CD4-positive, alpha-beta T cell treated with Interleukin-10 for 1 hour (primary cell): ENCODE measurements at regions not wholly inside any gene's neighbourhood (a gene's known extent, or its start where the extent isn't known, plus 50 kb on each side); places are given as distances from the start of the nearest gene placed in this dataset.
"Not testable (repeated sequence)": the region's sequence is repeated elsewhere in the genome, so short reads cannot be mapped to it uniquely, and the experiment has no call there.

Source experiments
- DNase-seq: peaks from one replicate; pipeline ENCODE4 v3.0.0-alpha.2; 2020

GRCh38 chr16:52785653-52786052, 238.7 kb upstream of the TOX3 start:
- DNase-seq, result no peak

GRCh38 chr16:52783616-52784015, 236.7 kb upstream of the TOX3 start:
- no peak for DNase-seq

- no peak for DNase-seq
Observed at GRCh38 chr16:52781005-52781630, 234.2 kb upstream of the TOX3 start.

- no peak for DNase-seq
Observed at GRCh38 chr16:52773026-52773425, 226.1 kb upstream of the TOX3 start.

GRCh38 chr16:52770828-52771227, 223.9 kb upstream of the TOX3 start:
- DNase-seq, result no peak

GRCh38 chr16:52758473-52758855, 211.5 kb upstream of the TOX3 start:
- no peak for DNase-seq

GRCh38 chr16:52757746-52758472, 211.0 kb upstream of the TOX3 start:
- DNase-seq, result no peak

GRCh38 chr16:52756812-52757517, 210.0 kb upstream of the TOX3 start:
- DNase-seq, result no peak

- no peak for DNase-seq
Observed at GRCh38 chr16:52755396-52755795, 208.5 kb upstream of the TOX3 start.

- DNase-seq, result no peak
Observed at GRCh38 chr16:52751035-52751434, 204.1 kb upstream of the TOX3 start.

- DNase-seq, result no peak
Observed at GRCh38 chr16:52748741-52749140, 201.8 kb upstream of the TOX3 start.

GRCh38 chr16:52747088-52747595, 200.2 kb upstream of the TOX3 start:
- DNase-seq, result no peak

- DNase-seq, result no peak
Observed at GRCh38 chr16:52743707-52744106, 196.8 kb upstream of the TOX3 start.

- DNase-seq, result no peak
Observed at GRCh38 chr16:52742608-52743170, 195.7 kb upstream of the TOX3 start.

- no peak for DNase-seq
Observed at GRCh38 chr16:52742052-52742451, 195.1 kb upstream of the TOX3 start.

- no peak for DNase-seq
Observed at GRCh38 chr16:52741351-52741750, 194.4 kb upstream of the TOX3 start.

- no peak for DNase-seq
Observed at GRCh38 chr16:52740766-52741165, 193.8 kb upstream of the TOX3 start.

- no peak for DNase-seq
Observed at GRCh38 chr16:52740333-52740732, 193.4 kb upstream of the TOX3 start.

- not testable (repeated sequence) for DNase-seq
Observed at GRCh38 chr16:52738992-52739391, 192.0 kb upstream of the TOX3 start.

GRCh38 chr16:52731219-52731875, 184.4 kb upstream of the TOX3 start:
- DNase-seq, result no peak

GRCh38 chr16:52729731-52730130, 182.8 kb upstream of the TOX3 start:
- no peak for DNase-seq

GRCh38 chr16:52727849-52728248, 180.9 kb upstream of the TOX3 start:
- DNase-seq, result no peak

GRCh38 chr16:52727441-52727840, 180.5 kb upstream of the TOX3 start:
- no peak for DNase-seq
